Vagina (tissue), 2 donors: ENCODE measurements at regions not wholly inside any gene's neighbourhood (a gene's known extent, or its start where the extent isn't known, plus 50 kb on each side); places are given as distances from the start of the nearest gene placed in this dataset.

Source experiments
- POLR2A ChIP-seq, 2 donors: fragments of 450-650 bp; IDR thresholded peaks; one replicate each; pipeline ENCODE4 v1.6.1; 2017; ENCODE audit warnings: antibody characterized with exemption in 2 of 2, mild to moderate bottlenecking in 2 of 2, moderate library complexity in 2 of 2
- TF ChIP-seq, protein P1 (sequence below), 3 experiments: fragments of 450-650 bp in 2 of 3; fragments of 200-600 bp in 1 of 3; sonication (generic) in 1 of 3; IDR thresholded peaks; one replicate each; pipeline ENCODE4 v1.5.1; 2017 to 2019; ENCODE audit warnings: antibody characterized with exemption in 3 of 3, mild to moderate bottlenecking in 2 of 3, moderate library complexity in 2 of 3

DNA sequence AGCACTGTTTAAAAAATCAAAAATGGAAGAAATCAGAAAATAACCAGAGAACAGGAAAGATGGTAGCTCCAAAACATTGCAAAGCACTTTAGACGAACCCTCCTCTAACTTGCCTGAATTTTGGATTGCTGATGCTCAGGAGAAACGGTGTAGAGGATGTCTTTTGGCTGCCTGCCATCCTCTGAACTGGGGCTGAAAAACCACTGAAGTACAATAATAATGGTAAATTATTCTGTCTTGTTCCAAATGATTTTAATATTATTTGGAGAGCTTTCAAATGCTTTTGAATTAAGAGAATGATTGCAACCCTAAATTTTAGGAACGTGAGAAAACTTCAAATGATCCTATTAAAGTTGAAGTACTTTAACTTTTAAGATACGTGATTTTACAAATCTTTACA is 167.3 kb upstream of the SLC13A1 start:
- TF ChIP-seq, protein P1, sequence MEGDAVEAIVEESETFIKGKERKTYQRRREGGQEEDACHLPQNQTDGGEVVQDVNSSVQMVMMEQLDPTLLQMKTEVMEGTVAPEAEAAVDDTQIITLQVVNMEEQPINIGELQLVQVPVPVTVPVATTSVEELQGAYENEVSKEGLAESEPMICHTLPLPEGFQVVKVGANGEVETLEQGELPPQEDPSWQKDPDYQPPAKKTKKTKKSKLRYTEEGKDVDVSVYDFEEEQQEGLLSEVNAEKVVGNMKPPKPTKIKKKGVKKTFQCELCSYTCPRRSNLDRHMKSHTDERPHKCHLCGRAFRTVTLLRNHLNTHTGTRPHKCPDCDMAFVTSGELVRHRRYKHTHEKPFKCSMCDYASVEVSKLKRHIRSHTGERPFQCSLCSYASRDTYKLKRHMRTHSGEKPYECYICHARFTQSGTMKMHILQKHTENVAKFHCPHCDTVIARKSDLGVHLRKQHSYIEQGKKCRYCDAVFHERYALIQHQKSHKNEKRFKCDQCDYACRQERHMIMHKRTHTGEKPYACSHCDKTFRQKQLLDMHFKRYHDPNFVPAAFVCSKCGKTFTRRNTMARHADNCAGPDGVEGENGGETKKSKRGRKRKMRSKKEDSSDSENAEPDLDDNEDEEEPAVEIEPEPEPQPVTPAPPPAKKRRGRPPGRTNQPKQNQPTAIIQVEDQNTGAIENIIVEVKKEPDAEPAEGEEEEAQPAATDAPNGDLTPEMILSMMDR (IDR thresholded peaks at IDR 0.05): no peak
- TF ChIP-seq POLR2A (IDR thresholded peaks at IDR 0.05): no peak
